ENCODE measurements at regions not wholly inside any gene's neighbourhood (a gene's known extent, or its start where the extent isn't known, plus 50 kb on each side); places are given as distances from the start of the nearest gene placed in this dataset.

GRCh38 chr2:138113871-138114525, 149.7 kb downstream of the HNMT start:
- TF ChIP-seq CTCF (IDR thresholded peaks at IDR 0.05) (no peak), POLR2A (IDR thresholded peaks at IDR 0.05) (no peak)

All from Peyer's patch (tissue), 4 donors.